ENCODE measurements at regions not wholly inside any gene's neighbourhood (a gene's known extent, or its start where the extent isn't known, plus 50 kb on each side); places are given as distances from the start of the nearest gene placed in this dataset.
"Not testable (repeated sequence)": the region's sequence is repeated elsewhere in the genome, so short reads cannot be mapped to it uniquely, and the experiment has no call there.

DNA sequence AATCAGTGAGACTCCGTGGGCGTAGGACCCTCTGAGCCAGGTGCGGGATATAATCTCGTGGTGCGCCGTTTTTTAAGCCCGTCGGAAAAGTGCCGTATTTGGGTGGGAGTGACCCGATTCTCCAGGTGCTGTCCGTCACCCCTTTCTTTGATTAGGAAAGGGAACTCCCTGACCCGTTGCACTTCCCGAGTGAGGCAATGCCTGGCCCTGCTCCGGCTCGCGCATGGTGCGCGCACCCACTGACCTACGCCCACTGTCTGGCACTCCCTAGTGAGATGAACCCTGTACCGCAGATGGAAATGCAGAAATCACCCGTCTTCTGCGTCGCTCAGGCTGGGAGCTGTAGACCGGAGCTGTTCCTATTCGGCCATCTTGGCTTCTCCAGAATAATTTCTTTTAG is 612.3 kb downstream of the RAPGEF2 start:
- H3K4me3 Mint-ChIP-seq; DNase-seq; POLR2A ChIA-PET; H3K9me3 Mint-ChIP-seq; intact Hi-C loops (cut with micrococcal nuclease); H3K4me1 Mint-ChIP-seq (ENCODE audit: low read depth); H3K36me3 Mint-ChIP-seq; H3K27ac Mint-ChIP-seq; H3K27me3 Mint-ChIP-seq; CTCF ChIA-PET: not testable (repeated sequence)

DNA sequence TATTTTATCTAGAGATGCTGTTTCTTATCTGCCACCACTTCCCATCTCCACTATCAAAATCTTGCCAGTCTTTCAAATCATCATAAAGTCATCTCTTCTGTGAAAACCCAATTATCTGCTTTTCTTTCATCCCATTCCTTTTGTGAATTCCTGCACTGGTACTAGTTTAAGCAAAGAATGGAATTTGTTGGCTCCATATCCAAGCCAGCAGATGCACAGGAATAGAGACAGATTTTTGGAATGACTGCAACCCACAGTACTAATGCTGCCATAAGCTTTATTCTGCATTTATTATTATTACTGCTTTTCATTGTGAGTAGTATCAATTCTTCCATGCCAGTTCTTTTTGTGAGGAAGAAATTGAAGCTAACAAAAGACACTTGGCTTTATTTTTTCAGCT is 616.7 kb downstream of the RAPGEF2 start:
- intact Hi-C loops (cut with micrococcal nuclease): no loop called here
- Mint-ChIP-seq H3K4me3 (no peak overlapping the region), H3K4me1 (ENCODE audit: low read depth) (no peaks in the 10 kb centered on the region), H3K36me3 (no peaks in the 10 kb centered on the region), H3K27me3 (no peaks in the 10 kb centered on the region), H3K27ac (no peak overlapping the region), H3K9me3 (peaks cover 6% of the 10 kb centered on the region)
- no peak for DNase-seq
- POLR2A ChIA-PET: no interaction called here
- CTCF ChIA-PET: no interaction called here

DNA sequence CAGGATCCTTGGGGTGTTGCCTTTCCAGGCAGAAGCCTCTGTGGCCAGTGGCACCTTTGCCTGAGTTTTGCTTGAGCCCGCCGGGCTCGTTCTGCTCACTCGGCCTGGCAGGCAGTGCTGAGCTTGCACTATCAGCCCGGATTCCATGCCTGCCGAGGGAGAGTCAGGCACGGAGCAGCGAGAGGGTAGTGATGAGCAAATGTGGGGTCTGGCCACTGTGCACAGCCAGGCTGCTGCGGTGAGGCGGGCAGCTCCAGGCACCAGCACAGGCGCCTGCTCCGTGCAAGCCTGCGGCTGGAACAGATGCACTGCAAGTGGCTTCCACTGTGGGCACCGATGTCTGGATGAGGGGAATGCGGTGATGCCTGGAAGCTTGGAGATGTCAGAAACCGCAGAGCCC is 619.2 kb downstream of the RAPGEF2 start:
- H3K27me3 Mint-ChIP-seq: no peaks in the 10 kb centered on the region
- no peaks in the 10 kb centered on the region for H3K36me3 Mint-ChIP-seq
- no peak for DNase-seq
- ChIA-PET CTCF (no interaction called here), POLR2A (no interaction called here)
- H3K27ac Mint-ChIP-seq: no peak overlapping the region
- H3K4me1 Mint-ChIP-seq (ENCODE audit: low read depth): no peaks in the 10 kb centered on the region
- H3K9me3 Mint-ChIP-seq: no peaks in the 10 kb centered on the region
- no peak overlapping the region for H3K4me3 Mint-ChIP-seq
- intact Hi-C loops (cut with micrococcal nuclease): no loop called here

DNA sequence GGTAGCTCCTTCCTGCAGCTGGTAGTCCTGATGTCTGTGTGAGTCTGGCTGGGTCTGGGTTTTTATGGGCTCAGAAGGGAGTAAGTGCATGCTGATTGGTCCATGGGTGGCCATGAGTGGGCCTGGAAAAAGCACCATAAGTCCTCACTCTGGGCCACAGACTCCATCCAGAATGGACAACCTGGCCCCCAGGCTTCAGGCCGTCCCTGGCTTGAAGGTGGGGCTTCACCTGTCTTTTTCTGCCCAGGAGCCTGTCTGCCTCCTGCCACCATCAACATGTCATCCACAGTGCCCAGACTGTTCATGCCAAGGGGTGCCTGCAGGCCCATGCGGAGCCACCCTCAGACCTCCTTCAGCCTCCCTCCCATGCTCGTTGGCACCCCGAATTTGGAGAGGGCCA is 620.0 kb downstream of the RAPGEF2 start:
- no peak overlapping the region for H3K27ac Mint-ChIP-seq
- no peaks in the 10 kb centered on the region for H3K9me3 Mint-ChIP-seq
- no peak for DNase-seq
- intact Hi-C loops (cut with micrococcal nuclease): no loop called here
- no peaks in the 10 kb centered on the region for H3K4me1 Mint-ChIP-seq (ENCODE audit: low read depth)
- no peaks in the 10 kb centered on the region for H3K36me3 Mint-ChIP-seq
- no peaks in the 10 kb centered on the region for H3K27me3 Mint-ChIP-seq
- H3K4me3 Mint-ChIP-seq: no peak overlapping the region
- ChIA-PET CTCF (no interaction called here), POLR2A (no interaction called here)

DNA sequence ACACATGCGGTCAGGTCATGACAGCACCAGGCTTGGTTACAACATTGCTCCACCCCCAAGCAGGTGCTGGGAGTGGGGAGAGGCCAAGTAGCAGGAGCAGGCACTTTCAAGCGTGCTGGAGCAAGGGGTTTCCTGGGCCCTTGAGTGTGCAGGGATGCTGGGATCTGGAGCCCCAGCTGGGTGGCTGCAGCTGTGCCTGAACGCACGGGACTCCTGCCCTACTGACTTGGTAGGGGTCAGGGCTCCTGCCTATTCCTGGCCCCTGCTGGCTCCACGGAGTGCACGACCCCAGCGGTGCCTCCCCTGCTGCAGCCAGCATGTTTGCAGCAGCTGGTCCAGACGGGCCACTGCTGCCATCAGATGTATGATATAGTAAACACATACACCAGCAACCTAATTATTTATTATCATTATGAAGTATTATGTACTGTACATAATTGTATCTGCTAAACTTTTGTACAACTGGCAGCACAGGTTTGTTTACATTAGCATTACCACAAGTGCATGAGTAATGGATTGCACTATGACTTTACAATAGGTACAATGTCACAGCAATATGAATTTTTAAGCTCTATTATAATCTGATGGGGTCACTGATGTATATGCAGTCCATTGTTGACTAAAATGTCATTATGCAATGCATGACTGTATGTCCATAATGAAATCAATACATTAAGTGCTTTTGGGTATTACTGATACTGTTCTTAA is 620.6 kb downstream of the RAPGEF2 start:
- no peak for DNase-seq
- CTCF ChIA-PET: no interaction called here
- Mint-ChIP-seq H3K36me3 (no peaks in the 10 kb centered on the region), H3K27ac (no peak overlapping the region), H3K4me3 (no peak overlapping the region), H3K4me1 (ENCODE audit: low read depth) (no peaks in the 10 kb centered on the region), H3K27me3 (no peaks in the 10 kb centered on the region), H3K9me3 (no peaks in the 10 kb centered on the region)
- POLR2A ChIA-PET: no interaction called here
- intact Hi-C loops (cut with micrococcal nuclease): no loop called here

DNA sequence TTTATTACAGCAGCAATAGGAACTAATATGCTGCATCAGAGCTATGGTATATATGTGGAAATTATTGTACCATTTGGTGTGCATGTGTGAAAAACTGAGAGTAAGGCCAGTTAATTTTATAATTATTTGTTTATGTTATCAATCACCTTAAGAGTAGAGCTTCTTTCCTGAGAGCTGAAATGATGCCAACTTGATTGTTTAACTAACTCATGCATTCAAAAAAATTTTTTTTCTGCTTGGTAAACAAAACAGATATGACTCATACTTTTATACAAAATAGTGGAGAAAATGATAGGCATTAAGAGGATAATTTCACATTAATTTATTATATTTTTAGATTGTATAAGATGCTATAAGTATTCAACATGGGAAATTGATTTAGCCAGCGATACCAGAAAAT is 622.7 kb downstream of the RAPGEF2 start:
- intact Hi-C loops (cut with micrococcal nuclease): no loop called here
- H3K4me3 Mint-ChIP-seq: no peak overlapping the region
- H3K36me3 Mint-ChIP-seq: no peaks in the 10 kb centered on the region
- CTCF ChIA-PET: no interaction called here
- DNase-seq: no peak
- no peaks in the 10 kb centered on the region for H3K4me1 Mint-ChIP-seq (ENCODE audit: low read depth)
- no peaks in the 10 kb centered on the region for H3K9me3 Mint-ChIP-seq
- POLR2A ChIA-PET: no interaction called here
- no peaks in the 10 kb centered on the region for H3K27me3 Mint-ChIP-seq
- H3K27ac Mint-ChIP-seq: no peak overlapping the region

DNA sequence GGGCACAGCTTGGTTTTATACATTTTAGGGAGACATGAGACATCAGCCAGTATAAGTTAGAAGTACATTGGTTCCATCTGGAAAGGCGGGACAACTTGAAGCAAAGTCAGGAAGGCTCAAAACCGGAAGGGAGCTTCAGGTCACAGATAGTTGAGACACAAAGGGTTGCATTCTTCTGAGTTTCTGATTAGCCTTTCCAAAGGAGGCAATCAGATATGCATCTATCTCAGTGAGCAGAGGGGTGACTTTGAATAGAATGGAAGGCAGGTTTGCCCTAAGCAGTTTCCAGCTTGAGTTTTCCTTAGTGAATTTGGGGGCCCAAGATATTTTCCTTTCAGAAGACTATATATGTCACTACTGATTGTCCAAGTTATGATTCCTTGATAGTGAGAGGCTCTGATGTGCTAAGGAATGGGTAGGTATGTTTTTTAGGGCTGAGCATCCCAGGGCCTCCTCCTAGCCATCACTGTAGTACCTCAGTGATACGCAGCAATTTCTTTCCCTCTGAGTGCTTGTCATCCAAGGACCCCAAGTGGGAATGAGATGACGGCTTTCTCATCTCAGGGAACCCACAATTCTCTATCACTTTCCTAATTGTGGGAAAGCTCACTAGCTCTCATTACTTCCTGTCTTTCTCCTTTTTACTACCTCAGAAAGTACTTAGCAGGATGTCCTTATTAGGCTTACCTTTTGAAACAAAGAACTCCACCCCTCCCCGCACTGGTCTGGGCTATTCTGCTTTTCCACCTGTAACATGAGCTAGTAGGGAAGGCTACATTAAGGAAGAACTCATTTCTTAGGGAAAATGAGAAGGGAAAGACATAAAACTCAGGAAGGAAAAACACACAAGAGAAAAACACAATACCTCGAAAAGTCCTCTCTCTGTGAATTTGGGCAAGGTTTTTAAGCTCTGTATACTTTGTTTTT is 632.7 kb downstream of the RAPGEF2 start:
- intact Hi-C loops (cut with micrococcal nuclease): no loop called here
- POLR2A ChIA-PET: no interaction called here
- Mint-ChIP-seq H3K36me3 (no peaks in the 10 kb centered on the region), H3K27ac (no peak overlapping the region), H3K4me3 (no peak overlapping the region), H3K9me3 (no peaks in the 10 kb centered on the region), H3K4me1 (ENCODE audit: low read depth) (no peaks in the 10 kb centered on the region), H3K27me3 (no peaks in the 10 kb centered on the region)
- no peak for DNase-seq
- CTCF ChIA-PET: no interaction called here

DNA sequence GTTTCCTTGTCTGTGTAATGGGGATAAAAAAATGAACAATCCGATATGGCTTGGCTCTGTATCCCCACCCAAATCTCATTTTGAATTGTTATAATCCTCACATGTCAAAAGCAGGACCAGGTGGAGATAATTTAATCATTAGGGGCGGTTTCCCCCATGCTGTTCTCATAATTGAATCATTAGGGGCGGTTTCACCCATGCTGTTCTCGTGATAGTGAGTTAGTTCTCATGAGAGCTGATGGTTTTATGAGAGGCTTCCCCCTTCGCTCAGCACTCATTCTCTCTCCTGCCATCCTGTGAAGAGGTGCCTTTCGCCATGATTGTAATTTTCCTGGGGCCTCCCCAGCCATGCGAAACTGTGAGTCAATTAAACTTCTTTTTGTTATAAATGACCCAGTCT is 633.5 kb downstream of the RAPGEF2 start:
- Mint-ChIP-seq H3K4me1 (ENCODE audit: low read depth) (no peaks in the 10 kb centered on the region), H3K27ac (no peak overlapping the region), H3K36me3 (no peaks in the 10 kb centered on the region), H3K4me3 (no peak overlapping the region), H3K9me3 (no peaks in the 10 kb centered on the region), H3K27me3 (no peaks in the 10 kb centered on the region)
- intact Hi-C loops (cut with micrococcal nuclease): no loop called here
- ChIA-PET POLR2A (no interaction called here), CTCF (no interaction called here)
- DNase-seq: no peak

DNA sequence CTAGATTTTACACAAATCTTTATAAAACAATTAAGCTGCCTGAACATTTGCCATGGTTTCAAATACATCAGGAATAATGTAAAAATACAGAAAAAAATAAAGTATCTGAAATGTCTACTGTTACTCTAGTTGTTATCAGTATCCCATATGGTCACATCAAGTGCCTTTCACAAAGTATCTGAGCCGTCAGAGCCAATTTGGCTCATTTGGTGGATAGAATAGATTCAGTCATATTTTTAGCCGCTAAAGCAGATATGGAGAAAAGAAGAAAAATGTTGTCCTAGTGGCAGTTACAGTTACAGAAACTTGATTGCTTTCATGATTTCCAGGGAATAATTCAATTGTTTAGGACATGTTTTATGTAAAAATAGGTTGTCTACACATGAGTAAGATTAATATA is 641.1 kb downstream of the RAPGEF2 start:
- no peak overlapping the region for H3K27ac Mint-ChIP-seq
- POLR2A ChIA-PET: no interaction called here
- no peak overlapping the region for H3K4me3 Mint-ChIP-seq
- H3K27me3 Mint-ChIP-seq: no peaks in the 10 kb centered on the region
- no peaks in the 10 kb centered on the region for H3K4me1 Mint-ChIP-seq (ENCODE audit: low read depth)
- no peak for DNase-seq
- peaks cover 3% of the 10 kb centered on the region for H3K9me3 Mint-ChIP-seq
- CTCF ChIA-PET: no interaction called here
- H3K36me3 Mint-ChIP-seq: no peaks in the 10 kb centered on the region
- intact Hi-C loops (cut with micrococcal nuclease): no loop called here

DNA sequence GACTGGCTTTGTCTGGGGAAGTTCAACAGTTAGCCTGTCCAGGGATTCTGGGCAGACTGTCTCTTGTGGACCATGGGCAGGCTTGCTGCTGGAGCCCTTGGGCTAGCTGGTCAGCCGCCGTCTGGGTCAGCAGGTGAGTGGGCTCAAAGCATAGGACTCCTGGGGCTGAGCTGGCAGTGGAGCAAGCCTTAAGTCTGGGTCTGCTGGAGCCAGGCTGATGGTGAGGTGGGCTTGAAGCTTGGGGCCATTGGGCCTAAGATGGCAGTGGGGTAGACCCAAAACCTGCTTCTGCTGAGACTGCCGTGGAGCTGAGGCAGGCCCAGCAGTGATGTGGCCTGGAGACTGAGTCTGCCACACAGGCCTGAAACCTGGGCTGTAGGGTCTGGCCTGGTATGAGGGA is 645.1 kb downstream of the RAPGEF2 start:
- ChIA-PET CTCF (no interaction called here), POLR2A (no interaction called here)
- Mint-ChIP-seq H3K27ac (no peak overlapping the region), H3K27me3 (no peaks in the 10 kb centered on the region), H3K4me1 (ENCODE audit: low read depth) (no peaks in the 10 kb centered on the region), H3K36me3 (no peaks in the 10 kb centered on the region), H3K9me3 (peaks cover 7% of the 10 kb centered on the region), H3K4me3 (no peak overlapping the region)
- DNase-seq: no peak
- intact Hi-C loops (cut with micrococcal nuclease): no loop called here

DNA sequence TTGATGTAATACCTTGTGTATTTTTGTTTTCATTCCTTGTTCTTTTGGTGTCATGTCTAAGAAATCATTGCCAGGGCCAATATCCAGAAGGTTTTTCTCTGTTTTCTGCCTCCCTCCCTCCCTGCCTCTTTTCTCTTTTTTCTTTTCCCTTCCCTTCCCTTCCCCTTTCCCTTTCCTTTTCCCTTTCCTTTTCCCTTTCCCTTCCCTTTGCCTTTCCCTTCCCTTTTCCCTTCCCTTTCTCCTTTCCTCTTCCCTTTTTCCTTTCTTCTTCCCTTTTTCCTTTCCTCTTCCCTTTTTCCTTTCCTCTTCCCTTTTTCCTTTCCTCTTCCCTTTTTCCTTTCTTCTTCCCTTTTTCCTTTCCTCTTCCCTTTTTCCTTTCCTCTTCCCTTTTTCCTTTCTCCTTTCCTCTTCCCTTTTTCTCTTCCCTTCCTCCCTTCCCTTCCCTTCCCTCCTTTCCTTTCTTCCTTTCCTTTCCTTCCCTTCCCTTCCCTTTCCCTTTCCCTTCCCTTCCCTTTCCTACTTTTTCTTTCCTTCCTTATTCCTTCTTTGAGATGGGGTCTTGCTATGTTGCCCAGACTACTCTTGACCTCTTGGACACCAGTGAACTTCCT is 646.1 kb downstream of the RAPGEF2 start:
- Mint-ChIP-seq H3K36me3 (no peaks in the 10 kb centered on the region), H3K27ac (no peak overlapping the region), H3K27me3 (no peaks in the 10 kb centered on the region), H3K9me3 (peaks cover 11% of the 10 kb centered on the region), H3K4me3 (no peak overlapping the region), H3K4me1 (ENCODE audit: low read depth) (no peaks in the 10 kb centered on the region)
- no peak for DNase-seq
- intact Hi-C loops (cut with micrococcal nuclease): no loop called here
- ChIA-PET CTCF (no interaction called here), POLR2A (no interaction called here)

DNA sequence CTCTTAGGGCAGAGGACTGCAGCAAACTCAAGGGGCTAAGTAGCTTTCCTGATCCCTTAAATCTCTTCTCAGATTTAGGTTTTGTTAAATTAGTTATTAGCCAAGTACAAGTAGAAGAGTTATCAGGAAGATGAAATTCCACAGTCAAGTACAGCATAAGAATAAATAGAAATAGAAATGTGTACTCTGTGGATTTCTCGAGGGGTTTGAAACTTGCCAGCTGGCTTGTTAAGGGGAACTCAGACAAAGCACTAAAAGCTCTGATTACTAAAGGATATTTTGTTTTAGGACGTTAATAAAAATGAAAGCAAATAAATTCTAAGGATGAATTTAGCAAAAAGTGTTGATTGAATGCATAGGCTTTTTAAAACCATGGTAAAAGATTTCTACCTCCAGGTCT is 654.6 kb downstream of the RAPGEF2 start:
- Mint-ChIP-seq H3K27me3 (no peaks in the 10 kb centered on the region), H3K36me3 (no peaks in the 10 kb centered on the region), H3K4me1 (ENCODE audit: low read depth) (no peaks in the 10 kb centered on the region), H3K4me3 (no peak overlapping the region), H3K27ac (no peak overlapping the region), H3K9me3 (peaks cover 10% of the 10 kb centered on the region)
- ChIA-PET POLR2A (no interaction called here), CTCF (no interaction called here)
- intact Hi-C loops (cut with micrococcal nuclease): no loop called here
- no peak for DNase-seq

DNA sequence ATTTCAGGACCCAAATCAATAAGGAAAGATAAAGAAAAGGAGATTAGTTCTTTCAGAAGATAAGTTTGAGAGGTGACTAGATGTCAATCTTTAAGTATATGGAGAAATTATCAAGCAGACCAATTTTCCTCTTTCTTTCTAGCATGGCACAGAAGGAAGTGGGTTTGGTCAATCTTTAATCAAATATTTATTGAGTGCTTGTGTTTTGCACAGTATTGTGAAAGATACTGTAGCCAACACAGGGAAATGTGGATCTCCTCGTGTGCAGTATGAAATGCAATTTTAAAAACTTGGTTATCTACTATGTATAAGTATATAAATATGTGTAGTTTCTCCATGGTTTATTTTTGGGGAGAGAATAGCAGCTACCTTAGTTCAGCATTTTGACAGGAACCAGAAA is 655.2 kb downstream of the RAPGEF2 start:
- Mint-ChIP-seq H3K27ac (no peak overlapping the region), H3K4me1 (ENCODE audit: low read depth) (no peaks in the 10 kb centered on the region)
- CTCF ChIA-PET: no interaction called here

More for the DNA sequence above, 655.2 kb downstream of the RAPGEF2 start:
- DNase-seq: no peak
- Mint-ChIP-seq H3K4me3 (no peak overlapping the region), H3K27me3 (no peaks in the 10 kb centered on the region), H3K36me3 (no peaks in the 10 kb centered on the region), H3K9me3 (peaks cover 10% of the 10 kb centered on the region)
- intact Hi-C loops (cut with micrococcal nuclease): no loop called here
- POLR2A ChIA-PET: no interaction called here

Measured in activated CD4-positive, alpha-beta memory T cell treated with anti-CD3 and anti-CD28 coated beads for 36 hours (primary cell).